GM12864 (cell line): ENCODE measurements at regions not wholly inside any gene's neighbourhood (a gene's known extent, or its start where the extent isn't known, plus 50 kb on each side); places are given as distances from the start of the nearest gene placed in this dataset.

ENCODE experiments used
- DNase-seq: peaks from one replicate; pipeline ENCODE4 v3.0.0-alpha.2; 2011; ENCODE audit warnings: low read depth
- H3K4me3 ChIP-seq: 2 replicates; pipeline ENCODE4 v1.5.1; 2011; ENCODE audit warnings: mild to moderate bottlenecking, low read depth, low read length, control low read depth
- TF ChIP-seq, protein P1 (sequence below): IDR thresholded peaks from 2 replicates; pipeline ENCODE4 v1.5.1; 2011; ENCODE audit warnings: low read depth, mild to moderate bottlenecking, moderate library complexity, low read length, control low read depth, inconsistent platforms; ENCODE audit errors: missing control alignments

GRCh38 chr4:58188316-58188715 lies 1078.1 kb upstream of the IGFBP7 start:
- no peak for DNase-seq
- no peak overlapping the region for H3K4me3 ChIP-seq
- TF ChIP-seq, protein P1, sequence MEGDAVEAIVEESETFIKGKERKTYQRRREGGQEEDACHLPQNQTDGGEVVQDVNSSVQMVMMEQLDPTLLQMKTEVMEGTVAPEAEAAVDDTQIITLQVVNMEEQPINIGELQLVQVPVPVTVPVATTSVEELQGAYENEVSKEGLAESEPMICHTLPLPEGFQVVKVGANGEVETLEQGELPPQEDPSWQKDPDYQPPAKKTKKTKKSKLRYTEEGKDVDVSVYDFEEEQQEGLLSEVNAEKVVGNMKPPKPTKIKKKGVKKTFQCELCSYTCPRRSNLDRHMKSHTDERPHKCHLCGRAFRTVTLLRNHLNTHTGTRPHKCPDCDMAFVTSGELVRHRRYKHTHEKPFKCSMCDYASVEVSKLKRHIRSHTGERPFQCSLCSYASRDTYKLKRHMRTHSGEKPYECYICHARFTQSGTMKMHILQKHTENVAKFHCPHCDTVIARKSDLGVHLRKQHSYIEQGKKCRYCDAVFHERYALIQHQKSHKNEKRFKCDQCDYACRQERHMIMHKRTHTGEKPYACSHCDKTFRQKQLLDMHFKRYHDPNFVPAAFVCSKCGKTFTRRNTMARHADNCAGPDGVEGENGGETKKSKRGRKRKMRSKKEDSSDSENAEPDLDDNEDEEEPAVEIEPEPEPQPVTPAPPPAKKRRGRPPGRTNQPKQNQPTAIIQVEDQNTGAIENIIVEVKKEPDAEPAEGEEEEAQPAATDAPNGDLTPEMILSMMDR = no peak

DNA sequence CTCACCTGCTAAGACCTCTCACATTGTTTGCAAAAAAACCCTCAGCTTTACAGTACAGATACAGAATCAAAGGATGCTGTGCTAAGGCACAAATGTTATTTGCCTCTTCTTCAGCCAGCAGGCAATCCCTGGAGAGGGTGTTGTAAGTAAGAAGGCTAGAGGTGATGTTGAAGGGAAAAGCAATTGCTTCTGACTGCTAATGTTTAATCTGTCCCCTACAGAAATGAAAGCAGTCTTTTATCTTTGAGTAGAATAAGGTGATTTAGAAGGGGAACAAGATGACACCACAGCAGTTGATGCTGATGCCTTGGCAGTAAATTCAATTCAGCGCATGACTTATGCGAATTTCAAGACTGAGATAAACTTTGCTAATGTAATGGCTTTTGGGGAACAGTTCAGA lies 1064.8 kb upstream of the IGFBP7 start:
- H3K4me3 ChIP-seq = no peak overlapping the region
- TF ChIP-seq, protein P1 = no peak
- no peak for DNase-seq

DNA sequence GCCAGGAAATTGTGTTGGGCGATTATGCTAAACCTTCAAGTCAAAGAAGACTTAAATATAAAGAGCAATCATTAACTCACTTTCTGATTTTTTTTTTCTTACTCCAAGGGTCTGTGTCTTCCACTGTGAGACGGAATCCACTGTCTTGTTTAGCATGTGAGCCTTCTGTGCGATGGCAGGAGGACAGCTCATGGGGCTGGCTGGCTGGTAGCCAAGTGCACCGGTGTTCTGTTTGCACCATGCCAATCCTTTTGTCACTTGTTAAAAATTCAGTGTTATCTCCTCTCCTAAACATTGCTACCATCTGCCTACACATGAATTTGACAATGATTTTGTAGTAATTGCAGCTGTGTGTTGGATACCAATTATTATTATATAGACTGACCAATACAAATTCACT lies 1056.3 kb upstream of the IGFBP7 start:
- DNase-seq = no peak
- TF ChIP-seq, protein P1 = no peak
- no peak overlapping the region for H3K4me3 ChIP-seq

DNA sequence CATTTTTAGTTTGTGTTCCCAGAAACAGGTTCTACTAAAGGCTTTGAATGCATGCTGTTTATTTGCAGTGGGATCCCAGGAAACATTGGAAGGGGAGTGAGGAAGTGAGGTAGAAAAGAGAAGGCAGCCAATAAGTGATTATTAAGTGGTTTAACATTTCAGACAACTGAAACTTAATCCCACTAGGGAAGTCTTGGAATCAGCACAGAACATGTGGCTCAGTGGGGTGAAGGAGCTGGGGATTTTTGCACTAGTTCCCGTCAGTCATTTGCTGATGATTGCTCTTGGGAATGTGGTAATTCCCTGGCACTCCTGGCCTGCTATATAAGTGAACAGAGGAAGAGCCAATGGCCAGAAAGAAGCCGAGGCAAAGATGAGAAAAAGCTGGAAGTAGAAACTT lies 1053.0 kb upstream of the IGFBP7 start:
- DNase-seq = no peak
- TF ChIP-seq, protein P1 = no peak
- H3K4me3 ChIP-seq = no peak overlapping the region

DNA sequence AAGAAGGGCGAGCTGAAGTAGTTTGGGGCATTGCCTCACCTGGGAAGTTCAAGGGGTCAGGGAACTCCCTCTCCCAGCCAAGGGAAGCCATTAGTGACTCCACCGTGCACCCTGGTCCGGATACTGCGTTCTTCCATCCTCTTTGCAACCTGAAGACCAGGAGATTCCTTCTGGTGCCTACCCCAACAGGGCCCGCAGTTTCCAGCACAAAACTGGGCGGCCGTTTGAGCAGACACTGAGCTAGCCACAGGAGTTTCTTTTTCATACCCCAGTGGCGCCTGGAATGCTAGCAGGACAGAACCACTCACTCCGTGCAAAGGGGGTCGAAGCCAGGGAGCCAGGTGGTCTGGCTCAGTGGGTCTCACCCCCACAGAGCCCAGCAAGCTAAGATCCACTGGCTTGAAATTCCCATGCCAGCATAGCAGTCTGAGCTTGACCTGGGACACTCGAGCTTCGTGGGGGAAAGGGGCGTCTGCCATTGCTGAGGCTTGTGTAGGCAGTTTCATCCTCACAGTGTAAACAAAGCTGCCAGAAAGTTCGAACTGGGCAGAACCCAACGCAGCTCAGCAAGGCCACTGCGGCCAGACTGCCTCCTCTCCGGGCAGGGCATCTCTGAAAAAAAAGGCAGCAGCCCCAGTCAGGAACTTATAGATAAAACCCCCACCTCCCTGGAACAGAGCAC lies 1039.4 kb upstream of the IGFBP7 start:
- DNase-seq = no peak
- H3K4me3 ChIP-seq = no peak overlapping the region
- TF ChIP-seq, protein P1 = no peak

GRCh38 chr4:58144721-58145120 lies 1034.5 kb upstream of the IGFBP7 start:
- no peak for DNase-seq
- TF ChIP-seq, protein P1 = no peak
- H3K4me3 ChIP-seq = no peak overlapping the region
